B cell (primary cell): ENCODE measurements at regions not wholly inside any gene's neighbourhood (a gene's known extent, or its start where the extent isn't known, plus 50 kb on each side); places are given as distances from the start of the nearest gene placed in this dataset.

ENCODE experiments used
- EZH2 ChIP-seq: IDR thresholded peaks from 2 replicates; pipeline ENCODE4 v1.6.1; 2012; ENCODE audit warnings: borderline replicate concordance, low read depth, mild to moderate bottlenecking, moderate library complexity, low read length; ENCODE audit not compliant: insufficient read depth, poor library complexity, severe bottlenecking
- TF ChIP-seq, protein P1 (sequence below): fragments of 200-600 bp; IDR thresholded peaks from one replicate; pipeline ENCODE4 v1.8.0; 2022; ENCODE audit warnings: antibody characterized with exemption, mild to moderate bottlenecking

DNA sequence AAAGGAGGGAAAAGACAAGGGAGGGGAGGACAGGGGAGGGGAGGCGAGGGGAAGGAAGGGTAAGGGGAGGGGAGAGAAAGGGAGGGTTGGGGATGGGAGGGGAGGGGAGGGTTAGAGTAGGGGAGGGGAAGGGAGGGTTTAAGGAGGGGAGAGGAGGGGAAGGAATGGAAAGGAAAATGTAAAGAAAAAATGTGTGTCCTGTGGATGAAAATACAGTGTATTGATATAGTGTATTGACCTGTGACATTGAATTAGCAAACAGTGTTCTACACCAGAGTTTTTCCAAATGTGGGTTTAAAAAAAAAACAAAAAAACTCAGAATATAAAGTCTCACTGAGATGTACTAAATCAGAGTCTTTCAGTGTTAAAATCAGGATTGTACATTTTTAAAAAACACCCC is 1279.8 kb upstream of the ADGRL2 start:
- TF ChIP-seq, protein P1, sequence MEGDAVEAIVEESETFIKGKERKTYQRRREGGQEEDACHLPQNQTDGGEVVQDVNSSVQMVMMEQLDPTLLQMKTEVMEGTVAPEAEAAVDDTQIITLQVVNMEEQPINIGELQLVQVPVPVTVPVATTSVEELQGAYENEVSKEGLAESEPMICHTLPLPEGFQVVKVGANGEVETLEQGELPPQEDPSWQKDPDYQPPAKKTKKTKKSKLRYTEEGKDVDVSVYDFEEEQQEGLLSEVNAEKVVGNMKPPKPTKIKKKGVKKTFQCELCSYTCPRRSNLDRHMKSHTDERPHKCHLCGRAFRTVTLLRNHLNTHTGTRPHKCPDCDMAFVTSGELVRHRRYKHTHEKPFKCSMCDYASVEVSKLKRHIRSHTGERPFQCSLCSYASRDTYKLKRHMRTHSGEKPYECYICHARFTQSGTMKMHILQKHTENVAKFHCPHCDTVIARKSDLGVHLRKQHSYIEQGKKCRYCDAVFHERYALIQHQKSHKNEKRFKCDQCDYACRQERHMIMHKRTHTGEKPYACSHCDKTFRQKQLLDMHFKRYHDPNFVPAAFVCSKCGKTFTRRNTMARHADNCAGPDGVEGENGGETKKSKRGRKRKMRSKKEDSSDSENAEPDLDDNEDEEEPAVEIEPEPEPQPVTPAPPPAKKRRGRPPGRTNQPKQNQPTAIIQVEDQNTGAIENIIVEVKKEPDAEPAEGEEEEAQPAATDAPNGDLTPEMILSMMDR = no peak
- no peak for TF ChIP-seq EZH2
